ENCODE measurements at regions not wholly inside any gene's neighbourhood (a gene's known extent, or its start where the extent isn't known, plus 50 kb on each side); places are given as distances from the start of the nearest gene placed in this dataset.
A peak's percentile ranks its signal among the peaks of the same experiment; 100 is the strongest.

DNA sequence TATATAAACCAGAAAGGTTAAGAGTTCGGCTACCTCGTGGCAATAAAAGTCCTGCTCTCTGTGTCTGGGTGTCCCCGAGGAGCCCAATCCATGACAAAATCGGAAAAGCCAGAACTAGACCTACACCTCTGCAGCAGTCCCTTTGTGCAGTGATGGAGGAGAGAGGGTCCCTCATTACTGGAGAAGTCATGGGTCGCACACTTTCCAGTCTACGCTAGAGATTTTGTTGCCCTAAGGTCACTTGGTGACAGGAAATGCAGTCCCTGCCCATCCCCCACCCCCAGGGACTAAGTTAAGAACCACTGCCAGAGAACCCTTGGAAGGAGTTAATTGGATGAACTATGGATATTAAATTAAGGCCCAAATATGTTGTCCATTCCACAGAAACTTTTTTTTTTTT, 104.4 kb upstream of the ATF7IP start:
- Histone ChIP-seq H3K4me2 (ENCODE audit: insufficient read depth, insufficient read length, low read length) (peak overlapping the region; percentile 15), H3K4me1 (ENCODE audit: insufficient read depth, low read length) (peaks cover 19% of the 10 kb centered on the region), H2BK5ac (ENCODE audit: insufficient read length, low read length) (peak overlapping the region; percentile 59), H4K20me1 (ENCODE audit: control insufficient read depth, insufficient read depth, insufficient read length) (no peaks in the 10 kb centered on the region), H3K18ac (ENCODE audit: insufficient read length, low read depth, low read length) (peak overlapping the region; percentile 95), H2AK5ac (ENCODE audit: insufficient read length, low read length) (peak overlapping the region; percentile 14), H3K27ac (ENCODE audit: insufficient read length, low read depth, low read length) (peak overlapping the region; percentile 74), H3K56ac (ENCODE audit: insufficient read length, low read depth, low read length) (no peak overlapping the region), H3K9ac (ENCODE audit: extremely low read depth, insufficient read length, low read length) (peak overlapping the region; percentile 57), H3K27me3 (ENCODE audit: insufficient read depth, low read length) (no peaks in the 10 kb centered on the region), H2BK15ac (ENCODE audit: low read depth, low read length) (no peak overlapping the region), H3K14ac (ENCODE audit: insufficient read depth, low read length) (peak overlapping the region; percentile 81; the same call in 1 of the 2 replicates), H4K8ac (replicated peaks; ENCODE audit: insufficient read length, low read depth, low read length) (no peak overlapping the region), H2AFZ (ENCODE audit: low read length) (no peak overlapping the region), H4K91ac (ENCODE audit: insufficient read length, low read depth, low read length) (peak overlapping the region; percentile 0), H2BK120ac (ENCODE audit: low read depth, low read length, poor library complexity, severe bottlenecking) (peak overlapping the region; percentile 89), H2BK12ac (ENCODE audit: insufficient read length, low read depth, low read length) (peak overlapping the region; percentile 97), H3K4ac (ENCODE audit: low read depth, low read length) (peak overlapping the region; percentile 61), H2BK20ac (ENCODE audit: low read depth, low read length, poor library complexity, severe bottlenecking) (no peak overlapping the region), H3K23ac (ENCODE audit: insufficient read length, low read depth, low read length) (no peak overlapping the region), H3K79me2 (ENCODE audit: insufficient read depth, low read length) (no peaks in the 10 kb centered on the region), H4K5ac (ENCODE audit: insufficient read length, low read depth, low read length) (peak overlapping the region; percentile 72), H3T11ph (ENCODE audit: low read length) (peak overlapping the region; percentile 93), H3K23me2 (ENCODE audit: insufficient read length, low read depth, low read length, poor library complexity, severe bottlenecking) (no peaks in the 10 kb centered on the region), H3K79me1 (ENCODE audit: insufficient read depth, low read depth, low read length, poor library complexity, severe bottlenecking) (no peaks in the 10 kb centered on the region), H3K9me3 (ENCODE audit: control insufficient read depth, low read depth, low read length) (peaks cover 7% of the 10 kb centered on the region)
- Mint-ChIP-seq H3K4me3 (peak overlapping the region; percentile 33 to 63; a peak in 4 of 5 replicates), H3K9me3 (peaks cover 28 to 40% of the 10 kb centered on the region in 2 experiments), H3K27ac (peak overlapping the region; percentile 99 to 100 (median 100)), H3K4me1 (peaks cover 56 to 60% of the 10 kb centered on the region in 2 experiments), H3K36me3 (ENCODE audit: insufficient read depth in 1 of 3, low read depth in 3 of 3) (peaks cover 16 to 34% (median 19%) of the 10 kb centered on the region in 3 experiments), H3K27me3 (ENCODE audit: low read depth) (no peaks in the 10 kb centered on the region)
- no CpG with 5 or more reads among the region's 6 CpGs for WGBS (ENCODE audit: extremely low coverage, insufficient read length, low lambda C conversion rate)
- TF ChIP-seq CTCF (conservative IDR thresholded peaks at IDR 0.05) = no peak
- DNase-seq = peak; percentile 53
